H4 (cell line): ENCODE measurements at regions not wholly inside any gene's neighbourhood (a gene's known extent, or its start where the extent isn't known, plus 50 kb on each side); places are given as distances from the start of the nearest gene placed in this dataset.
"Not testable (repeated sequence)": the region's sequence is repeated elsewhere in the genome, so short reads cannot be mapped to it uniquely, and the experiment has no call there.

ENCODE experiments used
- DNase-seq: peaks from one replicate; pipeline ENCODE4 v3.0.0-alpha.2; 2015; ENCODE audit warnings: low spot score

DNA sequence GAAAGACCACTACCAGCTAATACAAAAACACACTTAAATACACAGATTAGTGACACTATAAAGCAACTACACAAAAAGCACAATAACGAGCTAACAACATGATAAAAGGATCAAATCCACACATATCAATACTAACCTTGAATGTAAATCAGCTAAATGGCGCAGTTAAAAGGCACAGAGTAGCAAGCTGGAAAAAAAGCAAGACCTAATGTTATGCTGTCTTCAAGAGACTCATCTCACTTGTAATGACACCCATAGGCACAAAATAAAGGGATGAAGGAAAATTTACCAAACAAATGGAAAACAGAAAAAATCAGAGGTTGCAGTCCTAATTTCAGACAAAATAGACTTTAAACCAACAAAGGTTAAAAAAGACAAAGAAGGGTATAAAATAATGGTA, 86.3 kb downstream of the NUS1 start:
- DNase-seq, result no peak

DNA sequence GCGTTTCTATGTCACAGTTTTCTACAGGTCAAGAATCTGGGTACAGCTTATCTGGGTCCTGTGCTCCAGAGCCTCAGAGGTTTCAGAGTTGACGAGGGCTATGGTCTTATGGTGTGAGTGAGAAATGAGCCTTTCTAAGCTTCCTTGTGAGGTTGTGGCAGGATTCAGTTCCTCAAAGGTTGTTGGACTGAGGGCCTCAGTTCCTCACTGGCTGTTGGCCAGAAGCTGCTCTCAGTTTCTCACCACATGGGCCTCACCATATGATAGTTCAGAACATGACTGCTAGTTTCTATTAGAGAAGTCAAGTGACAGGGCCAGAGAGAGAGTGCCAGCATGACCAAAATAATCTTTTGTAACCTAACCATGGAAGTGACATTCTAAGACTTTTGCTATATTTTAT, 96.1 kb downstream of the NUS1 start:
- DNase-seq, result no peak

DNA sequence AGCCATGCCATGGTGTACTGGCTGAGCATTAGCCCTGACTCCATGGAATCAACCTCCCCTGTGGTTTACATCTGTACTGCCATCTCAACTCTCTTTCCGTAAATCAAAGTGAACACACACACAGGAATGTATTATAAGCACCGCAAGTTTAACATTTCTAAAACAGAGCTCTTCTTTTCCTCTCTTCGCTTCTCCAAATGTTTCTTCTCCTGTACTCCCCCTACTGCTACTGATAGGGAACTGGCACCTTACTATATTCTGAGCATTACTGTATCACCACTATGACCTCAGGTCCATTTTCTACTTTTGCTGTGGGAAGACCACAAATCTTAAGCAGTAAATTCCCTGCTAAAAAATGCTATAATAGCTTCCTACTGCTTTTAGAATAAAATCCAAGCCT, 101.2 kb downstream of the NUS1 start:
- peak; percentile 8 for DNase-seq

DNA sequence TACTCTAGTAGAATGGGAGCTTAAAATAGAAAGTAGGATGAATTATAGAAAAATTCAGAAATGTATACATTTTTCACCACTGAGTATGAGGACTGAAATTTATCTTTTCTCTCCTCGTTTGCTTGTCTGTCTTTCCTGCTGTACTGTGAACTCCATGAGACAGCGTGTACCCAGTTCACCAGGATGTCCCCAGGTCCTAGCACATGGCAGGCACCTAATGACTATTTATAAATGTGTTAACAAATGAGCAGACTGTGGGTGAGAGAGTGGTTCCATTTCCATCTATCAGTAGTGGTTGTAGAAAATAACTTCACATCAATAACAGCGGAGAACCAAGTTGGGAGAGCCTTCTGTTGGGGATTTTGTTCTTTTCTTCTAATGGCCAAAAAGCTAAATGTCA, 106.3 kb downstream of the NUS1 start:
- no peak for DNase-seq

DNA sequence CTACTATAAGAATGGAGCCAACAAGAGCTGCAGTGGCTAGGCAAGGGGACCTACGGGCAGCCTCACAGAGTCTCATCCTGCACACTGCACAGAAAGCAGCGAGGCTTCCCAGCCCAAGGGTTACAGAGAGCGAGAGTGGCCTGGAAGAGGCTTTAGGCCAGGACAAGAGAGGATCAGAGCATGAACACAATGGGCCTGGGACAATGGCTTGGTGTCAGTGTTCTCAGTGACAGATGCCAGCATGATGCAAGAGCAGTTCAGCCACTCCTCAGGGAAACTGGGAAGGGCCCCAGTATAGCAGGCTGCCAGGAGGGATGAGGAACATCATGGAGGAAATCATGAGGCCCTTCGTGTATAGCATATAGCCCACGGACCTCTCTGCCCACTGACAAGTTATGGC, 108.0 kb downstream of the NUS1 start:
- no peak for DNase-seq

DNA sequence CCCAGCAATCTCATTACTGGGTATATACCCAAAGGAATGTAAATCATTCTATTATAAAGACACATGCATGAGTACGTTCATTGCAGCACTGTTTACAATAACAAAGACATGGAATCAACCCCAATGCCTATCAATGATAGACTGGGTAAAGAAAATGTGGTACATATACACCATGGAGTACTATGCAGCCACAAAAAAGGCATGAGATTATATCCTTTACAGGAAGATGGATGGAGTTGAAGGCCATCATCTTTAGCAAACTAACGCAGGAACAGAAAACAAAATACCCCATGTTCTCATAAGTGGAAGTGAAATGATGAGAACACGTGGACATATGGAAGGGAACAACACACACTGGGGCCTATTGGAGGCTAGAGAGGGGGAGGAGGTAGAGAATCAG, 115.7 kb downstream of the NUS1 start:
- DNase-seq, result no peak

DNA sequence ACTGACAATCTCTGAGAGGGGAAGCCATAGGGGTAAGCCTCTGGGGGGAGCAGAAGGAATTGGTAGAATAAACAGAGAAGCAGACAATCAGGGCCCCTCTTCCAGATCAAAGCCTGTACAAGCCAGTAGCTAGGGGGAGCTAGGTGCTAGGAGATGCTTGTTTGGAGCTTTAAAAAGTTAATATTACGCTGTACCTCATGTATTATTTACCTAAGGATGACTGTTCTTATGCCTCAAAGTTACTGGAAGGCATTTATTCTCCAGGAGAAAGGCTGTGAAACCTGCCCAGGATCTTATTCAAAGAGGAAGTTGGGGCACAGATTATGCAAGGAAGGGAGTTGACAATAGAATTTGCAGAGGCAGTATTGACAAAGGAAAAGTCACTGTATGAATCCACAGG, 111.8 kb upstream of the SLC35F1 start:
- DNase-seq, result no peak

DNA sequence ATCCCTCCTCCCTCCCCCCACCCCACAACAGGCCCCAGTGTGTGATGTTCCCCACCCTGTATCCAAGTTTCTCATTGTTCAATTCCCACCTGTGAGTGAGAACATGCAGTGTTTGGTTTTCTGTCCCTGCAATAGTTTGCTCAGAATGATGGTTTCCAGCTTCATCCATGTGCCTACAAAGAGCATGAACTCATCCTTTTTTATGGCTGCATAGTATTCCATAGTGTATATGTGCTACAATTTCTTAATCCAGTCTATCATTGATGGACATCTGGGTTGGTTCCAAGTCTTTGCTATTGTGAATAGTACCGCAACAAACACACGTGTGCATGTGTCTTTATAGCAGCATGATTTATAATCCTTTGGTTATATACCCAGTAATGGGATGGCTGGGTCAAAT, 108.2 kb upstream of the SLC35F1 start:
- not testable (repeated sequence) for DNase-seq

DNA sequence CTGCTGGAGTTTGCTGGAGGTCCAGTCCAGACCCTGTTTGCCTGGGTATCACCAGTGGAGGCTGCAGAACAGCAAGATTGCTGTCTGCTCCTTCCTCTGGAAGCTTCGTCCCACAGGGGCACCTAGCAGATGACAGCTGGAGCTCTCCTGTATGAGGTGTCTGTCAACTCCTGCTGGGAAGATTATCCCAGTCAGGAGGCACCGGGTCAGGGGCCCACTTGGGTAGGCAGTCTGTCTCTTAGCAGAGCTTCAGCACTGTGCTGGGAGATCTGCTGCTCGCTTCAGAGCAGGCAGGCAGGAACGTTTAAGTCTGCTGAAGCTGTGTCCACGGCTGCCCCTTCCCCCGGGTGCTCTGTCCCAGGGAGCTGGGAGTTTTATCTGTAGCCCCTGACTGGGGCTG, 96.8 kb upstream of the SLC35F1 start:
- no peak for DNase-seq

DNA sequence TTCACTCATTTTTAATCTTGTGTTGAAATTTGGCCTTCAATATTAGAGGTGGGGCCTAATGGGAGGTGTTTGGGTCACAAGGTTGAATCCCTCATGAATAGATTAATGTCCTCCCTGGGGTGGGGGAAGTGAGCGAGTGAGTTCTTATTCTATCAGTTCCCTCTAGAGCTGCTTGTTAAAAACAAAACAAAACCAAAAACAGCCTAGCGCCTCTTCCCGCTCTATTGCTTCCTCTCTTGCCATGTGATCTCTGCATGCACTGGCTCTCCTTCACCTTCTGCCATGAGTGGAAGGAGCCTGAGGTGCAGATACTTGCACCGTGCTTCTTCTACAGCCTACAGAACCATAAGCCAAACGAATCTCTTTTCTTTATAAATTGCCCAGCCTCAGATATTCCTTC, 89.6 kb upstream of the SLC35F1 start:
- no peak for DNase-seq

DNA sequence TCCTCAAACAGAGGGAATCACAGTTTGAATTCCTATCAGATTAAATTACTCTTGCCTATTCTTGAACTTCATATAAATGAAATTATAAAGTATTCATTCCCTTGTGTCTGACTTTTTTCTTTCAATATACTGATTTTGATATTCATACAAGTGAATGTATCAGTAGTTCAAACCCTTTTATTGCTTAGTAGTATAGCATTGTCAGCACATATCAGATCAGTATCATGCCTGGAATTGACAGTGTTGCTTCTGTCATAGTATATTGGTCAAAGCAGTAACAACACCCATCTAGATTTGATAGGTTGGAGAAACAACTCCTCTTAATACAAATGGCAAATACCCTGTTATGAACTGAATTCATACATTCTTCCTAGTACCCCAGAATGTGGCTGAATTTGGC, 89.1 kb upstream of the SLC35F1 start:
- no peak for DNase-seq

DNA sequence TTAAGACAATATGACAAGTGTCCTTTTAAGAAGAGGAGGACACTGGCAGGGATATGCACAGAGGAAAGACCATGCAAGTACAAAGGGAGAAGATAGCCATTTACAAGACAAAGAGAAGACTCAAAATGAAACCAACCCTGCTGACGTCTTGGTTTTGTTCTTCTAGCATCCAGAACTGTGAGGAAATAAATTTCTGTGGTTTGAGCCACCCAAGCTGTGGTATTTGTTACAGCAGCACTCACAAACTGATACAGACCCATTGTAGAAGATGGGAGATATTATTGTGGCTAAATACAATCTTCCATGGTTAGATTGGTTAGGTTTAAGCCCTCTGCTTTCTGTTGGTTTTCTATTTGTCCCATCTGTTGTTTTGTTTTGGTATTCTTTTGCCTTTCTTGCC, 88.6 kb upstream of the SLC35F1 start:
- DNase-seq, result no peak

DNA sequence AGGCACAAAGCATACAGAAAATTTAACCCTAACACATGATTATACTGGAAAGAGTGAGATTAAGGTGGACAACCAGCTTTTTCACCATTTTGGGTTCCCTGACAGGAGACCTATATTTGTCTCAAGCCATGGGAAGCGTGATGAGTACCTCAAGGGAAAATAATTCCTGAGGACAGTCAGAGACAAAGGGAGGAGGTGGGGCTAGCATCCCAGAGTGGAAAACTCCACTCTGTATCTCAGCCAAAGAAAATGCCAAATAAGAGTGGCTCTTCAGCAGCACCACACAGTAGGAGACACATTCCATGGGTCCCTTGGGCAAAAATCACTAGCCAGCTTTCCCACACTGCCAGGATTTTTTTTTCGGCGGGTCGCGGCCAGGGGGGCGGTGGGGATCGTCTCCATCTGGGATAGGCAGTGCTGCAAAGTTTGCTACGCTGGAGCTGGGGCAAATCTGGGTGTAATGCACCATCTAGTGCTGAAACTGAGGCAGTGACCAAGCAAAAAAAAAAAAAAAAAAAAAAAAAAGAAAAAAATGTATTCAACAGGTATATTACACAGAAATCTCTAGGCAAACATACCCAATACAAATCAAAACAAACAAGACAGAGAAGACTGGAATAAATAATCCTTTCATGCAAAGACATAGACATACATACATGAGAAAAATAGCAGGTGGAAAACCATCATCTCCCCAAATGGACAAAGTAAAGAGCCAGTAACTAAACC, 77.3 kb upstream of the SLC35F1 start:
- peak; percentile 21 for DNase-seq

DNA sequence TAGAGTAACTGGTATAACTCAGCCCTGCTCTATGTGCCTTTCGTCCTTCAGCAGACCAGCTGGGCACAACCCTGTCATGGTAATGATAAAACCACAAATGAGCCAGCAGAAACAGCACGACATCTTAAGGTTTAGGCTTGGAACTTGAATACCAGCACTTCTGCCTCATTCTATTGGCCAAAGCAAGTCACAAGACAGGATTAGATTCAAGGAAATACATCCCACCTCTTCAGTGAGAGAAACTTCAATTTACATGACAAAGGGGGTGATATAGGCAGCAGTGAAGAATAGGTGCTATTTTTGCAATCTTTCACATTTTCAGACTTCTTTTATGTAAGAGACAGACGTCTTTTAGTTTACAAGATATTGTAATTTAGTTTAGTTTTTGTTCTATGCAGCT, 69.8 kb upstream of the SLC35F1 start:
- DNase-seq, result peak; percentile 4

DNA sequence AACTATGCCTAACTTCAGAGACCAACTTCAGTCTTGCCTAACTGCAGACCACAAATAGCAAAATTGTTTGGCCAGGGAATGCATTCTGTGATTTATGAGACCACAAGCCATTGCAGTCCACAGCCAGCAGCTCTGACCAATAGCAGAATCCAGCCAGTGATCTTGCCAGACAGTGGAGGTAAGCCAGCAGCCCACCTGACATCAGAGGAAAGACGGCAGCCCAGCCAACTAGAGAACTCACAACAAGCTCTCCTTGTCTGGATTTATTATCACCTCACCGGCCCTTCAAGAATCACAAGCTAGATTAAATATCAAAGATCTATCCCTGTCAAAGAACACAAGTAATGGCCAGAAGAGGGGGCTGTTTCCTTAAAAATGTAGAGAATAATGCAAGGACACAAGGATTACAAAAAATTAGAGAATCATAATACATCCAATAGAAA, 66.5 kb upstream of the SLC35F1 start:
- DNase-seq, result peak; percentile 29

DNA sequence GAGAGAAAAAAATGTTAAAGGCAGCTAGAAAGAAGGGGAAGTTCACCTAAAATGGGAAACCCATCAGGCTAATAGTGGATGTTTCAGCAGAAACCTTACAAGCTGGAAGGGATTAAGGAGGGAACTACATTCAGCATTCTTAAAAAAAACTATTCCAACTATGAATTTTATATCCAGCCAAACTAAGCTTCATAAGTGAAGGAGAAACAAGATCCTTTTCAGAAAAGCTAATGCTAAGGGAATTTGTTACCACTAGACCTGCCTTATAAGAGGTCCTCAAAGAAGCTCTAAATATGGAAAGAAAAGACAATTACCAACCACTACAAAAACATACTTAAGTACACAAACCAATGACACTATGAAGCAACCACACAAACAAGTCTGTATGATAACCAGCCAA, 59.2 kb upstream of the SLC35F1 start:
- DNase-seq, result no peak

DNA sequence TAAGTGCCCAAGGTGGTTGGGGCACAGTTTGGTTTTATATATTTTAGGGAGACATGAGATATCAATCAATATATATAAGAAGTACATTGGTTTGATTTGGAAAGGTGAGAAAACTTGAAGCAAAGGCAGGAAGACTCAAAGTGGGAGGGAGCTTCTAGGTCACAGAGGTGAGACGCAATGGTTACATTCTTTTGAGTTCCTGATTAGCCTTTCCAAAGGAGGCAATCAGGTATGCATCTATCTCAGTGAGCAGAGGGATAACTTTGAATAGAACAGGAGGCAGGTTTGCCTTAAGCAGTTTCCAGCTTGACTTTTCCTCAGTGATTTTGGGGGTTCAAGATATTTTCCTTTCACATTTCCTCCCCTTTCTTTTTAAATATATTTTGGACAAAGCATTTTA, 58.0 kb upstream of the SLC35F1 start:
- DNase-seq, result no peak
